ENCODE measurements at regions not wholly inside any gene's neighbourhood (a gene's known extent, or its start where the extent isn't known, plus 50 kb on each side); places are given as distances from the start of the nearest gene placed in this dataset.

- CTCF ChIA-PET, result interaction anchor here (0.9 kb wide), 1 partner anchor 29 kb away, joined by 3 read pairs; no protein-coding TSS in a partner anchor
- no peak overlapping the region for H3K4me2 ChIP-seq
- no peak for FAIRE-seq
- H3K4me3 ChIP-seq, result no peak overlapping the region
- no peak overlapping the region for H3K27ac ChIP-seq
- no peak for ATAC-seq
- no peaks in the 10 kb centered on the region for H3K4me1 ChIP-seq
- DNase-seq (ENCODE audit: low read depth in 1 of 2, low spot score in 1 of 2), result no peak
- POLR2A ChIA-PET, result no interaction called here
- no peak for TF ChIP-seq CBX8 (IDR thresholded peaks at IDR 0.05)
- no peak for TF ChIP-seq NPAS2 (CRISPR knock-in tag; IDR thresholded peaks at IDR 0.05; ENCODE audit: borderline replicate concordance)
- TF ChIP-seq KDM1A (IDR thresholded peaks at IDR 0.05; ENCODE audit: low read depth), result no peak
- no peaks in the 10 kb centered on the region for H3K9me3 ChIP-seq
Observed at GRCh38 chr6:15843764-15844163, 180.9 kb upstream of the DTNBP1 start.

GRCh38 chr6:15843226-15843625 is 180.4 kb upstream of the DTNBP1 start:
- no peak for FAIRE-seq
- Histone ChIP-seq H3K4me3 (no peak overlapping the region), H3K9me3 (no peaks in the 10 kb centered on the region), H3K4me2 (no peak overlapping the region), H3K27ac (no peak overlapping the region), H3K4me1 (no peaks in the 10 kb centered on the region)
- TF ChIP-seq NR3C1 (IDR thresholded peaks at IDR 0.05), result no peak
- no peak for TF ChIP-seq MAZ (IDR thresholded peaks at IDR 0.05; ENCODE audit: borderline replicate concordance, low read depth, low read length)
- TF ChIP-seq PHF8 (IDR thresholded peaks at IDR 0.05; ENCODE audit: borderline replicate concordance, low read depth), result no peak
- TF ChIP-seq CHD2 (IDR thresholded peaks at IDR 0.05; ENCODE audit: low read length, partially characterized antibody), result no peak
- no peak for TF ChIP-seq HEYL (CRISPR knock-in tag; IDR thresholded peaks at IDR 0.05)
- no peak for TF ChIP-seq RNF2 (IDR thresholded peaks at IDR 0.05; ENCODE audit: borderline replicate concordance, low read depth)
- no peak for DNase-seq (ENCODE audit: low read depth in 1 of 2, low spot score in 1 of 2)
- ATAC-seq, result no peak
- POLR2A ChIA-PET, result no interaction called here
- WGBS (ENCODE audit: missing lambda C conversion rate), result 17% methylated on average over 4 of the region's 4 CpGs
- CTCF ChIA-PET, result interaction anchor here (0.9 kb wide), 1 partner anchor 28 kb away, joined by 3 read pairs; no protein-coding TSS in a partner anchor

- WGBS (ENCODE audit: missing lambda C conversion rate), result 41% methylated on average over 3 of the region's 3 CpGs
Observed at GRCh38 chr6:15842727-15843117, 179.9 kb upstream of the DTNBP1 start.

DNA sequence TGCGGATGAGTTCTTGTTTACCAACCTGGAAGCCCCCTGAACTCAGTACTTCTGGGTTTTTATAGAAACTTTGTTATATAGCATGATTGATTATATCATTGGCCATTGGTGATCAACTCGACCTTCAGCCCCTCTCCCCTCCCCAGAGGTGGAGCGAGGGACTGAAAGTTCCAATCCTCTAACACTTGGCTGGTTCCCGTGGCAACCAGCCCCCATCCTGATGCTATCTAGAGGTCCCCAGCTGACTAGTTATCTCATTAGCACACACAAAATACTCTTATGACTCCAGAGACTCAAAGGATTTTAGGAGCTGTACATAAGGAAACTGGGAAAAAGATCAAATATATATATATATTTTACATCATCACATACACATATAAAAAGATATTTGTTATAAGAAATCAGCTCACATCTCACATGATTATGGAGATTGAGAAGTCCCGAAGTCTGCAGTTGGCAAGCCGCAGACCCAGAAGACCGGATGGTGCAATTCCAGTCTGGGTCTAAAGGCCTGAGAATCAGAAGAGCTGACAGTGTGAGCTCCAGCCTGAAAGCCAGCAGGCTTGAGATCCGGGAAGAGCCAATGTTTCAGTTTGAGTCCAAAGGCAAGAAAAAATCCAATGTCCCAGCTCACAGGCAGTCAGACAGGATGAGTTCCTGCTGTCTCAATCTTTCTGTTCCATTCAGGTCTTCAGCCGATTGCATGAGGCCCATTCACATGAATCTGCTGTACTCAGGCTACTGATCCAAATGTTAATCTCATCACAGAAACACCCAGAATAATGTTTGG is 179.3 kb upstream of the DTNBP1 start:
- H3K27ac ChIP-seq, result no peak overlapping the region
- ChIA-PET POLR2A (no interaction called here), CTCF (no interaction called here)
- no peak for TF ChIP-seq EHMT2 (IDR thresholded peaks at IDR 0.05; ENCODE audit: low read depth)
- no peaks in the 10 kb centered on the region for H3K9me3 ChIP-seq
- DNase-seq (ENCODE audit: low read depth in 1 of 2, low spot score in 1 of 2) (no peak), FAIRE-seq (no peak), ATAC-seq (no peak)
- H3K4me3 ChIP-seq, result no peak overlapping the region
- H3K4me2 ChIP-seq, result no peak overlapping the region
- H3K4me1 ChIP-seq, result no peaks in the 10 kb centered on the region
- 45% methylated on average over 9 of the region's 9 CpGs for WGBS (ENCODE audit: missing lambda C conversion rate)

More at GRCh38 chr6:15842727-15843117, 179.9 kb upstream of the DTNBP1 start:
- Histone ChIP-seq H3K9me3 (no peaks in the 10 kb centered on the region), H3K4me3 (no peak overlapping the region), H3K4me1 (no peaks in the 10 kb centered on the region), H3K27ac (no peak overlapping the region), H3K4me2 (no peak overlapping the region)
- ChIA-PET POLR2A (no interaction called here), CTCF (no interaction called here)
- ATAC-seq (no peak), DNase-seq (ENCODE audit: low read depth in 1 of 2, low spot score in 1 of 2) (no peak), FAIRE-seq (no peak)
- TF ChIP-seq, protein P1, sequence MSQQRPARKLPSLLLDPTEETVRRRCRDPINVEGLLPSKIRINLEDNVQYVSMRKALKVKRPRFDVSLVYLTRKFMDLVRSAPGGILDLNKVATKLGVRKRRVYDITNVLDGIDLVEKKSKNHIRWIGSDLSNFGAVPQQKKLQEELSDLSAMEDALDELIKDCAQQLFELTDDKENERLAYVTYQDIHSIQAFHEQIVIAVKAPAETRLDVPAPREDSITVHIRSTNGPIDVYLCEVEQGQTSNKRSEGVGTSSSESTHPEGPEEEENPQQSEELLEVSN (IDR thresholded peaks at IDR 0.05; ENCODE audit: borderline replicate concordance, low read depth), result no peak

- no peaks in the 10 kb centered on the region for H3K4me1 ChIP-seq
- H3K9me3 ChIP-seq, result no peaks in the 10 kb centered on the region
- no peak for FAIRE-seq
- no peak overlapping the region for H3K27ac ChIP-seq
- no peak for DNase-seq (ENCODE audit: low read depth in 1 of 2, low spot score in 1 of 2)
- H3K4me3 ChIP-seq, result no peak overlapping the region
- WGBS (ENCODE audit: missing lambda C conversion rate), result 43% methylated on average over 5 of the region's 5 CpGs
- ChIA-PET POLR2A (no interaction called here), CTCF (no interaction called here)
- no peak for ATAC-seq
- TF ChIP-seq FOSB (CRISPR knock-in tag; IDR thresholded peaks at IDR 0.05) (no peak), MAFK (IDR thresholded peaks at IDR 0.05; ENCODE audit: partially characterized antibody) (peak; percentile 20)
- H3K4me2 ChIP-seq, result no peak overlapping the region
Observed at GRCh38 chr6:15839969-15840541, 177.2 kb upstream of the DTNBP1 start.

All from A549 (cell line).